ENCODE measurements at regions not wholly inside any gene's neighbourhood (a gene's known extent, or its start where the extent isn't known, plus 50 kb on each side); places are given as distances from the start of the nearest gene placed in this dataset.

DNA sequence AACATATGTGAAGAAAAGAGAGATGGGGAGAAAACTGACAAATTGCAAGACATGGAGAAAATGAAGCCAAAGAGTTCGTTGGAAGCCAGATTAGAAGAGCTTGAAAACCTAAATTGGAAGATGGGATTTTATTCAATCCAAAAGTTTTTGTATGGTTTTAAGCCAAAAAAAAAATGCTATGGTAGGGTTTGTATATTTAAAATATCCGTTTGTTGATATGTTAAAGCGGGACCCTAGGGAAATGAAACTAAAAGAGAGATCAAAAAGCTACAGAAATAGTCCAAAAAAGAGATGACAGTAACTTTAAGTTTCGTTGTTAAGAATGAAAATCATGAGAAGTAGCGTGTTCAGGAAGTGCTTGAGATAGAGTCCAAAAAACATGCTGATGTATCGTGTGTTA, 617.7 kb upstream of the ADGRL2 start:
- TF ChIP-seq HDAC1 (CRISPR knock-in tag; IDR thresholded peaks at IDR 0.05): no peak
- no peak for TF ChIP-seq EZH2 (conservative IDR thresholded peaks at IDR 0.05; ENCODE audit: low read depth, low read length)
- TF ChIP-seq, protein P1, sequence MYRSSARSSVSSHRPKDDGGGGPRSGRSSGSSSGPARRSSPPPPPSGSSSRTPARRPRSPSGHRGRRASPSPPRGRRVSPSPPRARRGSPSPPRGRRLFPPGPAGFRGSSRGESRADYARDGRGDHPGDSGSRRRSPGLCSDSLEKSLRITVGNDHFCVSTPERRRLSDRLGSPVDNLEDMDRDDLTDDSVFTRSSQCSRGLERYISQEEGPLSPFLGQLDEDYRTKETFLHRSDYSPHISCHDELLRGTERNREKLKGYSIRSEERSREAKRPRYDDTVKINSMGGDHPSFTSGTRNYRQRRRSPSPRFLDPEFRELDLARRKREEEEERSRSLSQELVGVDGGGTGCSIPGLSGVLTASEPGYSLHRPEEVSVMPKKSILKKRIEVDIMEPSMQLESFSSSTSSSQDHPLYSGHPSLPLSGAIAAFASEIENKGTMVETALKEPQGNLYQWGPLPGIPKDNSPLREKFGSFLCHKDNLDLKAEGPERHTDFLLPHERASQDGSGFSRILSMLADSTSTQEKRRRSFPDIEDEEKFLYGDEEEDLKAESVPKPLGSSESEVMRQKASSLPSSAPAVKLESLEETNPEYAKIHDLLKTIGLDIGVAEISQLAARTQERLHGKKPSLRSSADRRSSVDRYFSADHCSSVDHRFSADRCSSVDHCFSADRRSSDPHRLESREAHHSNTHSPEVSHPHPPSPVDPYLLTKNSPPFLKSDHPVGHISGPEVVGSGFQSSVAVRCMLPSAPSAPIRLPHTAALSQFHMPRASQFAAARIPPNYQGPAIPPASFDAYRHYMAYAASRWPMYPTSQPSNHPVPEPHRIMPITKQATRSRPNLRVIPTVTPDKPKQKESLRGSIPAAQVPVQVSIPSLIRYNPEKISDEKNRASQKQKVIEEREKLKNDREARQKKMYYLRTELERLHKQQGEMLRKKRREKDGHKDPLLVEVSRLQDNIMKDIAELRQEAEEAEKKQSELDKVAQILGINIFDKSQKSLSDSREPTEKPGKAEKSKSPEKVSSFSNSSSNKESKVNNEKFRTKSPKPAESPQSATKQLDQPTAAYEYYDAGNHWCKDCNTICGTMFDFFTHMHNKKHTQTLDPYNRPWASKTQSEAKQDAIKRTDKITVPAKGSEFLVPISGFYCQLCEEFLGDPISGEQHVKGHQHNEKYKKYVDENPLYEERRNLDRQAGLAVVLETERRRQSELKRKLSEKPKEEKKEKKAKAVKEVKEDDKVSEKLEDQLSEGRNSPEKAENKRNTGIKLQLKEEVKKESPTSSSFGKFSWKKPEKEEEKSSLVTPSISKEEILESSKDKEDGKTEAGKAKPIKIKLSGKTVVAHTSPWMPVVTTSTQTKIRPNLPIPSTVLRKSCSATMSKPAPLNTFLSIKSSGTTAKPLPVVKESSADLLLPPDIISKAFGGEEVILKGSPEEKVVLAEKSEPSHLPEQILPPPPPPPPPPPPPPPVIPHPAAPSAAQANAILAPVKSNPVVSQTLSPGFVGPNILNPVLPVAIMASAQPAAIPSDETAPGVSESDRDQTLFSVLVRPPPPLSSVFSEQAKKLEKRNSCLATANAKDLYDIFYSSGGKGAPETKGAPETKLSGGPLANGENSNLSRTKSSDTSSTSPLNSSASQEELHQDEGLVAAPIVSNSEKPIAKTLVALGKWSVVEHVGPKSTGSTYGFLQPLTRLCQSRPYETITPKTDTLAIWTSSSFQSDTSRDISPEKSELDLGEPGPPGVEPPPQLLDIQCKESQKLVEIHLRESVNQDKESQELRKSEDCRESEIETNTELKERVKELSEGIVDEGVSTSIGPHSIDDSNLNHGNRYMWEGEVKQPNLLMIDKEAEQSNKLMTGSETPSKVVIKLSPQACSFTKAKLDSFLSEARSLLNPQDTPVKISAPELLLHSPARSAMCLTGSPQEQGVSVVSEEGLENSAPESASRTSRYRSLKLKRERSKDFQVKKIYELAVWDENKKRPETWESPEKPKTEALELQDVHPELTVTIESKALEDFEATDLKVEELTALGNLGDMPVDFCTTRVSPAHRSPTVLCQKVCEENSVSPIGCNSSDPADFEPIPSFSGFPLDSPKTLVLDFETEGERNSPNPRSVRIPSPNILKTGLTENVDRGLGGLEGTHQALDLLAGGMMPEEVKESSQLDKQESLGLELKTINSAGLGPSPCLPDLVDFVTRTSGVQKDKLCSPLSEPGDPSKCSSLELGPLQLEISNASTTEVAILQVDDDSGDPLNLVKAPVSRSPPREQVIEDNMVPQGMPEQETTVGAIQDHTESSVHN (CRISPR knock-in tag; IDR thresholded peaks at IDR 0.05): no peak
- TF ChIP-seq ARNTL (CRISPR knock-in tag; IDR thresholded peaks at IDR 0.05): no peak
- TF ChIP-seq, protein P2, sequence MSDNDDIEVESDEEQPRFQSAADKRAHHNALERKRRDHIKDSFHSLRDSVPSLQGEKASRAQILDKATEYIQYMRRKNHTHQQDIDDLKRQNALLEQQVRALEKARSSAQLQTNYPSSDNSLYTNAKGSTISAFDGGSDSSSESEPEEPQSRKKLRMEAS (IDR thresholded peaks at IDR 0.05): no peak
- TF ChIP-seq SP1 (IDR thresholded peaks at IDR 0.05): no peak
- TF ChIP-seq SP1 (CRISPR knock-in tag; IDR thresholded peaks at IDR 0.05): no peak
- TF ChIP-seq RNF2 (conservative IDR thresholded peaks at IDR 0.05; ENCODE audit: low read depth): no peak
- no peak for TF ChIP-seq BHLHE40 (IDR thresholded peaks at IDR 0.05; ENCODE audit: low read length)
- TF ChIP-seq CTCF (CRISPR knock-in tag; IDR thresholded peaks at IDR 0.05): no peak

Measured in HepG2 (cell line).